Stimulated activated CD8-positive, alpha-beta memory T cell treated with anti-CD3 and anti-CD28 coated beads, Interleukin-15, amount 100 ng/mL, for 1 hour (primary cell): ENCODE measurements at regions not wholly inside any gene's neighbourhood (a gene's known extent, or its start where the extent isn't known, plus 50 kb on each side); places are given as distances from the start of the nearest gene placed in this dataset.

Experiments used
- DNase-seq: peaks from one replicate; pipeline ENCODE4 v3.0.0-alpha.2; 2020; ENCODE audit warnings: low read depth

- no peak for DNase-seq
Observed at GRCh38 chr6:105793130-105793529, 293.0 kb upstream of the PRDM1 start.

- no peak for DNase-seq
Observed at GRCh38 chr6:105791583-105792318, 294.4 kb upstream of the PRDM1 start.

- no peak for DNase-seq
Observed at GRCh38 chr6:105791179-105791578, 295.0 kb upstream of the PRDM1 start.

DNA sequence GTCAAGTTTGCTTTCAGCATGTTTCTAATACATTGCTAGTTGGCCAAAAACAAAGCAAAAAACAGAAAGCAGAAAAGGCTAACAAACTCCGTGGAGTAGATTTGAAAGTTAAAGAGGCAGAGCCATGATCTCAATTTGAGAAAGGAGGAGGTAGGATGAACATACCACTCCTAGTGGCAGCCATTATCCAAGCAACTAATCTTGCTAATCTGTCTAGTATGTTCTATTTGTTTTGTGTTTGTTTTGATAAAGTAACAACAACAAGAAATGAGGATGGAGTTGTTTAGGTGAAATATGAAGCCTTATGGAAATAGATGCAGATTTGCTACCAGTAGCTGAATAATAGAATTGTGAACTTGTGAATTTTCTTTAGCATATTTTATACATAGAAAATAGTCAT, 295.5 kb upstream of the PRDM1 start:
- no peak for DNase-seq

- no peak for DNase-seq
Observed at GRCh38 chr6:105789935-105790334, 296.2 kb upstream of the PRDM1 start.

GRCh38 chr6:105787747-105788146, 298.4 kb upstream of the PRDM1 start:
- no peak for DNase-seq

DNA sequence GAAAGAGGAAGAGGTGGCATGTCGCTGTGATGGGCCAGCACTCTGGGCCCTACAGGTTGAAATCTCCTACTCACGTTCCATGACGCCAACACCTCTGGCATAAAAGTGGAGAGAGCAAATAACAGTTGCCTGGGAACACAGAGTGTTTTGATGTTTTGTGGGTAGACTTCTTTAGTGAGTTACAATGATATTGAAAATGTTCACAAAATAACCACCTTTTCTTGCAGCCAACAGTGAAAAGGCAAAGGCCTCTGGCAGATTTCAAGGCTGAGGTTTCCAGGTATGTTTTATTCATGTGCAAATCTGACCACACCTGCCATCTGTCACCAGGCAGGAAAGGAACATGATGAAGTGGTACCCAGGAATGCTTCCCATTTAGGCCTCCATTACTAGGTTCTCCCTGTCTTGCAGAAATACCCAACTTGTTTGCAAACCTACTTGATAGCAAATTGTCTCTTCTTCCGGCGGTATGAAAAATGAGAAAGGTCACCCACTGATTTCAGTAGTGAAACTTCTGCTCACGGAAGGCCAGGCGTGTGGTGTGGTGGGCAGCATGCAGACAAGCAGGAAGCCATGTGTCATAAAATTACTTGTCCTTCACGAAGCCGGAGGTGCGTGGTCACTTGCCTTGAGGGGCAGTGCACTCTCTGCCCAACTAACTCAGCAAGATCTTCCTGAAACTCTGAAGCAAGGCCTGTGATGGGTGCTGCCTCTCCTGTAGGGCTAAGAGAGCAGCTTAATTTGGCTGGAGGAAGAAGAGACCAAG, 299.1 kb upstream of the PRDM1 start:
- DNase-seq: no peak

GRCh38 chr6:105786449-105786848, 299.7 kb upstream of the PRDM1 start:
- DNase-seq: no peak

DNA sequence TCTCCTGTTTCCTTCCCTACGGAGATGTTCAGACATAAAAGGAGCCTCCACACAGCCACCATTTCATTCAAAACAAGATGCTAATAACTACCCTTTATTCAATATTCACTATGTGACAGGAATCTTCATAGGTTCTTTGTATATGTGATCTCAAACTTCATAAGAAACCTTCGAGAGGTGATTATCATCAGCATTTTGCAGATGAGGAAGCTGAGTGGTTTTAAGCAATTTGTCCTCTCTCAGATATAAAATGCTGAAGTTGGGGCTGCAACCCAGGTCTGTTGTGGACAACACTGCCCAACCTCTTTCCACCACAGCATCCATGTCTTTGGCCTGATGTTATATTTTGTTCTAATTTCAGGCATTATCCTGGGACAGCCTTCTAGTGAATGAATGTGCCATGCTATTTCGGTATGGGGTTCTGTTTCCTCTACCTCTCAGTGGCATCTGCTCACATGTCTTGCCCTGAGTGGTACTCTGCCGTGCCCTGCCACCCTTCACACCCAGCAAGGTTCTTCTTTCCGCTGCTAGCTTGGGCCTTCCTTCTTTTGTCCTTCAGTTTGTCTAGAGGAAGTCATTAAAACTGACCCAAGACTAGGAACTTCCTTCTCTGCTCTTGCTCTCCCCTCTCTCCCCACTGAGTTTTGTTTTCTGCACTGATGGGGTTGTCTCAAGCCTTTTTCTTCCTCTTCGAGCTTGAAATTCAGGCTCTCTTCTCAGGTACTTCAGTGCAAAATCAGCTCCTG, 300.9 kb upstream of the PRDM1 start:
- no peak for DNase-seq

DNA sequence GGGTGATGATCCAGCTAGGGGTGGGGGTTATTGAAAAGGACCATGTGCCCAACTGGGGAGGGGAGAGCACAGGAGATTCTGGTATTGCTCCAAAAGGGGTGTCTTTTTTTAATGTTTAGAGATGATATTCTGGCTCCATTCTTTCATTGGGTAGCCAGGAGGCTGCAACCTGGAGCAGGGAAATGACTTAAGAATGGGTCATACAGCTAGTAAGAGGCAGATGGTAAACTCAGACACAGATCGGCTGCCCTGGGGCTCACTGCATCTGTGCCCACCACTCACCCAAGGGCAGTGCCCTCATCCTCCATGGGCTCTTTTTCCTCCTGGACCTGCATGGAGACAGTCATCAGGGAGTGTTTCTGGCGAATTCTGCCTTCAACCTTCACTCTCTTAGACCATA, 302.0 kb upstream of the PRDM1 start:
- DNase-seq: no peak

DNA sequence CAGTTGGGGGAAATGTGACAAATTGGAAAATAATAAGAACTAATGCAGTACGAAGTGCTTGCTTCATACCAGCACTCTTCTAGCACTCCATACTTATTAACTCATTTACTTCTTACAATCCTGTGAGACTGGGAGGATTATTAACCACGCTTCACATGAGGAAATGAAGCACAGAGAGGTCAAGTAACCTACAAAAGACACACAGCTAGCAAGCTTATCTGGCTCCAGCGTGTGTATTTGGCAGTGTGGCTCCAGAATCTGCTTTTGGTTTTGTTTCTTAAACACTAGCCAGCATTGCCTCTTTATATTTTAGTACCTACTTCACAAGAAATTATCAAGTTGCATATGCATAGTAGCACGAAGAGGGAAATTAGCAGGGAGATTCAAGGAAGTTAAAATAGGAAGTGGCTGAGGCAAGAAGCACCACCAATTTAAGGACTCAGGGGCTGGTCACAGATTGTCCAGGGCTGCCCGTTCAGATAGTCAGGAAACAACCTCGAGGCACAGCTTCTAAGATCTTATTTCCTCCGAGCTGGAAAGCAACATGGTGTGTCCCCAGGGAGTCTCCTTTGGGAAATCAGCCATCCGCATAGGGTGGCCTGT, 302.7 kb upstream of the PRDM1 start:
- DNase-seq: no peak

GRCh38 chr6:105781915-105782314, 304.2 kb upstream of the PRDM1 start:
- DNase-seq: no peak

GRCh38 chr6:105781248-105781647, 304.9 kb upstream of the PRDM1 start:
- DNase-seq: peak; percentile 19

DNA sequence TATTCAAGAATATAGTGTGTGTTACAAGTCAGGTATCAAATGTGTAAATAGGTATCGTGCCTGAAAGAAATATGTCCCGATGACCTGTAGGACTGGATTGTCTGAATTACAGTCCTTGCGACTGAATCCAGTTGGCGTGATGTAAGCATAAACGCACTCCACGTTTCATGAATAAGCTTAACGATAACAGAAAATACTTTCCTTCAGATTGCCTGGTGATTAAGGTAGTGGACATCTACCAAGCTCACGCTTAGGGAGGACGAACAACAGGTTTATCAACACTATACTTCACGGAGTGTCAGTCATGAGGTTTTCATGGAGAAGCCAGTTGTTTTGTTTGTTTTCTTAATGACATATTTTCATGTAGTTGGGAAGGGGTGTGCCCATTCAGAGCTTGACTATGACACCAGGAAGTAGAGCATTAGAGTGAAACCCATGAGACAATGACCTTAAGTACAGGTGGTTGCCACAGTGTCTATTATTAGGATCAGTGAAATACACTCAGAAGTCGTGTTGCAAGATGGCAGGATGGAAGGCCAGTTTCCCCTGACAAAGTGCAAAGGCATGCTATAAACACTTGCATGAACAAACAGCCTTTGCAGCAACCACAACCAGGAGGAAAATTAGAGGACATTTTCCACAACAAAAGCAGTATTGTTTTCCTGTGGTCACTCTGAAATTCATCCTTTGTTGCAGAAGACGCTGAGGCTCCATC, 305.8 kb upstream of the PRDM1 start:
- no peak for DNase-seq

- DNase-seq: no peak
Observed at GRCh38 chr6:105779110-105779509, 307.0 kb upstream of the PRDM1 start.

- no peak for DNase-seq
Observed at GRCh38 chr6:105775095-105775494, 311.0 kb upstream of the PRDM1 start.

- DNase-seq: no peak
Observed at GRCh38 chr6:105774247-105774646, 311.9 kb upstream of the PRDM1 start.

DNA sequence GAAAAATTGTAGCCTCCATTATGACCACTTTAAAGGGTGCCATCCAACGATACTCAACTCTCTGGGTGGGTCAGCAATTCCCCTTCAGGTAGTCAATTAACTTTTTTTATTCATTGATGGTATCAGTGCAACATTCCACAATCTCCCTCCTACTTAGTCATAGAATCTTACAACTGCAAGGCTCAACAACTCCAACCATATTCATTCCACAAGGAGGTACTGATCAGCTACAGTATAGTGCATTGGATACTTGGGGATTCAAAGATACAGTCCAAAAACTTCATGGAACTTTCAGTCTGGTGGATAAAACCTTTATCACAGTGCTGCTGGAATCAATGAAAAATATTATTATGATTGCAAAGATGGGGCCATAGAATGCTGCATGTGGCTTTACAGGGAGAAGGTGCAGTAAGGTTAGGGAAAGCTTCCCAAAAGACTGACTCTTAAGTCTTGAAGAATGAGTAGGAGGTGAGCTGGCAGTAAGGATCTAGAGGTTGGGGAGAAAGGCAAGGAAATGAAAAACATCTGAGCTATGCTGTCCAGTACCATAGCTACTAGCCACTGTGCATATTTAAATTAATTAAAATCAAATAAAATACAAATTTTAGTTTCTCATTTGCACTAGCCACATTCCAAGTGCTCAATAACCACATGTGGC, 314.7 kb upstream of the PRDM1 start:
- no peak for DNase-seq

DNA sequence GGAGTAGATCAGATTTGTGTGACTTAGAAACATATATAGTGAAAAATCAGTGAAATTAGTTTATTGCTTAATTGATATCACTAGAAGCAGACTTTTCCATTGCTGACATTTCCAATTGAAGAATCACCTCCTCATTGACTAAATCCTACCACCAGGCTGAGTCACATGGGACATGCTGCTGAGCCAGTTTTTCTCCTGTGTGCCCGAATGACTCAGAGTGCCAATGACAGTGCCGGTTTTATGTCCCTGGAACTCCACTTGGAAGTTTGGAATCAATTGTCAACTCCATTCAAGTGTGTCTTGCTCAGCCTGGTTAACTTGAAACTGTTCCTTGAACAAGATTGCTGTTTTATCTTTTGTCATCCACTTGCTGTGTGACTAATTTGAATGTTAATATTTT, 316.1 kb upstream of the PRDM1 start:
- DNase-seq: no peak

DNA sequence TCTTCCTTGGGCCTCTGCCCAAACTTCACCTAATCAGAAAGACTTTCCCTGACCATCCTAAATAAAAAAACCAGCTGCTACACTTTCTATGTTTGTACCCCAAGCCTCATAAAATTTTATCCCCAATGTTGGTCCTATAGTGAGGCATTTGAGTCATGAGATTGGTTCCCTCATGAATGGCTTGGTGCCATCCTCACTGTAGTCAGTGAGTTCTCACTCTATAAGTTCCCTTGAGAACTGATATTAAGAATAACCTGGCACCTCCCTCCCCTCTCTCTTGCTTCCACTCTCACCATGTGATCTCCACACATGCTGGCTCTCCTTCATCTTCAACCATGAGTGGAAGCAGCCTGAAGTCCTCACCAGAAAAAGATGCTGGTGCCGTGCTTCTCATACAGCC, 316.9 kb upstream of the PRDM1 start:
- no peak for DNase-seq

DNA sequence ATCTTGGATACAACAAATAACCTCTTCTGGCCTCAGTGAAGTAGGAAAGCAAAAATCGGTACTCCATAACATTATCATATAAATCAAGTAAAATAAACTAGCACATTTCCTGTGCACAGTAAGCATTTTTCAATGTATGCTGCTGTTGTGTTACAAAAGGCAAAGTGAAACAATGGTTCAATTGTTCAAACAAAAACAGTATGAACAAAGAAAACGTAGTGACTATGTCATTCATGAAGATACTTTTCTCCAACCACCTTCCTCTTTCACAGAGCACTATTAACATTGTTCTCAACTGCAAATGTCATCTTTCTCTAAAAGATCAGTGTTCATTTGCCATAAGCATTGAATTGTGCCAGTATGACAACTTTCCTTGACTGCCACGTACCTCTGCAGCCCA, 318.6 kb upstream of the PRDM1 start:
- no peak for DNase-seq
